Spleen (tissue), 7 donors: ENCODE measurements at regions not wholly inside any gene's neighbourhood (a gene's known extent, or its start where the extent isn't known, plus 50 kb on each side); places are given as distances from the start of the nearest gene placed in this dataset.

Experiments
- CTCF ChIP-seq, 11 experiments: fragments of 200-600 bp in 7 of 11; fragments of 450-650 bp in 4 of 11; sonication (generic) in 4 of 11; IDR thresholded peaks in 8 of 11; conservative IDR thresholded peaks in 3 of 11; 1 replicate in 7 of 11; 2 replicates in 4 of 11; pipeline versions ENCODE4 v1.4.0 to v1.8.0; 2016 to 2021; ENCODE audit warnings: antibody characterized with exemption in 11 of 11, inconsistent platforms in 4 of 11, mild to moderate bottlenecking in 1 of 11
- POLR2AphosphoS5 ChIP-seq, 3 donors: sonication (generic); formaldehyde crosslinking; IDR thresholded peaks; one replicate each; pipeline ENCODE4 v1.5.1; 2017; ENCODE audit warnings: antibody characterized with exemption in 3 of 3
- donor health status: DM: no; HTN: no; CAD: no; lungs with moderate emphysema.
- donor health status: DM: no; HTN: no; CAD: no.
- donor health status: DM: no; HTN: no; CAD: no.

GRCh38 chr12:25307818-25308217 lies 57.1 kb upstream of the KRAS start:
- no peak for TF ChIP-seq CTCF (IDR thresholded peaks at IDR 0.05 in 8 of 11, conservative IDR thresholded peaks at IDR 0.05 in 3 of 11)
- no peak for TF ChIP-seq POLR2AphosphoS5 (IDR thresholded peaks at IDR 0.05)
